ENCODE measurements at regions not wholly inside any gene's neighbourhood (a gene's known extent, or its start where the extent isn't known, plus 50 kb on each side); places are given as distances from the start of the nearest gene placed in this dataset.

- Mint-ChIP-seq H3K4me1 (peaks cover 20% of the 10 kb centered on the region; the same call in 1 of the 2 replicates), H3K36me3 (no peaks in the 10 kb centered on the region), H3K27me3 (ENCODE audit: low read depth) (no peaks in the 10 kb centered on the region), H3K4me3 (no peak overlapping the region), H3K27ac (no peak overlapping the region), H3K9me3 (no peaks in the 10 kb centered on the region)
- POLR2A ChIA-PET: no interaction called here
- ATAC-seq (no peak), DNase-seq (ENCODE audit: low spot score) (no peak)
- no peak for TF ChIP-seq ZMAT4 (CRISPR knock-in tag; IDR thresholded peaks at IDR 0.05)
- TF ChIP-seq FOXK1 (CRISPR knock-in tag; IDR thresholded peaks at IDR 0.05): no peak
- no peak for TF ChIP-seq IRF2 (CRISPR knock-in tag; IDR thresholded peaks at IDR 0.05; ENCODE audit: borderline replicate concordance, low read depth)
- no peak for TF ChIP-seq FOXJ3 (CRISPR knock-in tag; IDR thresholded peaks at IDR 0.05; ENCODE audit: borderline replicate concordance)
- TF ChIP-seq PRDM15 (CRISPR knock-in tag; IDR thresholded peaks at IDR 0.05): no peak
- TF ChIP-seq NFYB (CRISPR knock-in tag; conservative IDR thresholded peaks at IDR 0.05; ENCODE audit: low read depth): no peak
- no peak for TF ChIP-seq PRRX2 (CRISPR knock-in tag; IDR thresholded peaks at IDR 0.05)
- TF ChIP-seq, protein P1, sequence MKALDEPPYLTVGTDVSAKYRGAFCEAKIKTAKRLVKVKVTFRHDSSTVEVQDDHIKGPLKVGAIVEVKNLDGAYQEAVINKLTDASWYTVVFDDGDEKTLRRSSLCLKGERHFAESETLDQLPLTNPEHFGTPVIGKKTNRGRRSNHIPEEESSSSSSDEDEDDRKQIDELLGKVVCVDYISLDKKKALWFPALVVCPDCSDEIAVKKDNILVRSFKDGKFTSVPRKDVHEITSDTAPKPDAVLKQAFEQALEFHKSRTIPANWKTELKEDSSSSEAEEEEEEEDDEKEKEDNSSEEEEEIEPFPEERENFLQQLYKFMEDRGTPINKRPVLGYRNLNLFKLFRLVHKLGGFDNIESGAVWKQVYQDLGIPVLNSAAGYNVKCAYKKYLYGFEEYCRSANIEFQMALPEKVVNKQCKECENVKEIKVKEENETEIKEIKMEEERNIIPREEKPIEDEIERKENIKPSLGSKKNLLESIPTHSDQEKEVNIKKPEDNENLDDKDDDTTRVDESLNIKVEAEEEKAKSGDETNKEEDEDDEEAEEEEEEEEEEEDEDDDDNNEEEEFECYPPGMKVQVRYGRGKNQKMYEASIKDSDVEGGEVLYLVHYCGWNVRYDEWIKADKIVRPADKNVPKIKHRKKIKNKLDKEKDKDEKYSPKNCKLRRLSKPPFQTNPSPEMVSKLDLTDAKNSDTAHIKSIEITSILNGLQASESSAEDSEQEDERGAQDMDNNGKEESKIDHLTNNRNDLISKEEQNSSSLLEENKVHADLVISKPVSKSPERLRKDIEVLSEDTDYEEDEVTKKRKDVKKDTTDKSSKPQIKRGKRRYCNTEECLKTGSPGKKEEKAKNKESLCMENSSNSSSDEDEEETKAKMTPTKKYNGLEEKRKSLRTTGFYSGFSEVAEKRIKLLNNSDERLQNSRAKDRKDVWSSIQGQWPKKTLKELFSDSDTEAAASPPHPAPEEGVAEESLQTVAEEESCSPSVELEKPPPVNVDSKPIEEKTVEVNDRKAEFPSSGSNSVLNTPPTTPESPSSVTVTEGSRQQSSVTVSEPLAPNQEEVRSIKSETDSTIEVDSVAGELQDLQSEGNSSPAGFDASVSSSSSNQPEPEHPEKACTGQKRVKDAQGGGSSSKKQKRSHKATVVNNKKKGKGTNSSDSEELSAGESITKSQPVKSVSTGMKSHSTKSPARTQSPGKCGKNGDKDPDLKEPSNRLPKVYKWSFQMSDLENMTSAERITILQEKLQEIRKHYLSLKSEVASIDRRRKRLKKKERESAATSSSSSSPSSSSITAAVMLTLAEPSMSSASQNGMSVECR (CRISPR knock-in tag; IDR thresholded peaks at IDR 0.05; ENCODE audit: borderline replicate concordance): no peak
- TF ChIP-seq ZNF396 (CRISPR knock-in tag; IDR thresholded peaks at IDR 0.05; ENCODE audit: borderline replicate concordance): no peak
- no peak for TF ChIP-seq ATF1 (CRISPR knock-in tag; IDR thresholded peaks at IDR 0.05)
- TF ChIP-seq FOXP1 (CRISPR knock-in tag; IDR thresholded peaks at IDR 0.05; ENCODE audit: borderline replicate concordance): no peak
- no peak for TF ChIP-seq E2F1 (CRISPR knock-in tag; IDR thresholded peaks at IDR 0.05)
- no peak for TF ChIP-seq ZNF416 (CRISPR knock-in tag; IDR thresholded peaks at IDR 0.05)
- no peak for TF ChIP-seq ZNF281 (CRISPR knock-in tag; IDR thresholded peaks at IDR 0.05)
- TF ChIP-seq ZBTB21 (CRISPR knock-in tag; IDR thresholded peaks at IDR 0.05; ENCODE audit: borderline replicate concordance): no peak
- TF ChIP-seq ZNF263 (CRISPR knock-in tag; IDR thresholded peaks at IDR 0.05; ENCODE audit: low read depth): no peak
- TF ChIP-seq CREB1 (CRISPR knock-in tag; IDR thresholded peaks at IDR 0.05): no peak
- TF ChIP-seq, protein P2, sequence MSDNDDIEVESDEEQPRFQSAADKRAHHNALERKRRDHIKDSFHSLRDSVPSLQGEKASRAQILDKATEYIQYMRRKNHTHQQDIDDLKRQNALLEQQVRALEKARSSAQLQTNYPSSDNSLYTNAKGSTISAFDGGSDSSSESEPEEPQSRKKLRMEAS (CRISPR knock-in tag; IDR thresholded peaks at IDR 0.05): no peak
- no peak for TF ChIP-seq ZNF671 (CRISPR knock-in tag; IDR thresholded peaks at IDR 0.05)
- no peak for TF ChIP-seq GTF2I (CRISPR knock-in tag; conservative IDR thresholded peaks at IDR 0.05)
- CTCF ChIA-PET: no interaction called here
Measured at GRCh38 chr2:66110608-66111007, 324.3 kb upstream of the MEIS1 start.

Data from WTC11 (cell line).